ENCODE measurements at regions not wholly inside any gene's neighbourhood (a gene's known extent, or its start where the extent isn't known, plus 50 kb on each side); places are given as distances from the start of the nearest gene placed in this dataset.

DNA sequence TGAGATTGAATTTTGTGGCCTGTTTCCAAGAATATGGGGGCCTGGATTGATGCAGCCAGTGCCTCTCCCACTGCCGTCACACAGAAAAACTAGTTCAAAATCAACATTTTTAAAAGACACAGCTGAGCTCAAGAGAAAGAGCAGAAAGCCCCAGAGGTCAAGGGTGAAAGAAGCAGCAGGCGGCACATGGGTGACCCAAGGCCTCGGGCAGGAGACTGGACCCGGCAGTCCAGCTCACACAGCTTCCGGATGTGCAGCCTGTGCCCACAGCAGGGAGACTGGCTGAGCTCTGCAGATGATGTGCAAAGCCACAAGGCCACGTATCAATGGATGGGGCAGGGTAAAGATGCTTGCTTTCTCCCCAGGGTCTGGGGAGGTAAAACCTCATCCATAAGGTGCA is 50.4 kb upstream of the RNF32 start:
- Histone ChIP-seq H3K27me3 (replicated peaks; ENCODE audit: insufficient read depth) (no peaks in the 10 kb centered on the region), H3K4me3 (no peak overlapping the region), H3K36me3 (no peaks in the 10 kb centered on the region), H3K27ac (no peak overlapping the region), H3K4me1 (replicated peaks) (no peaks in the 10 kb centered on the region), H3K9me3 (no peaks in the 10 kb centered on the region)
- DNase-seq (ENCODE audit: low spot score) = no peak
- no peak for TF ChIP-seq POLR2AphosphoS5 (IDR thresholded peaks at IDR 0.05)
- TF ChIP-seq, protein P1, sequence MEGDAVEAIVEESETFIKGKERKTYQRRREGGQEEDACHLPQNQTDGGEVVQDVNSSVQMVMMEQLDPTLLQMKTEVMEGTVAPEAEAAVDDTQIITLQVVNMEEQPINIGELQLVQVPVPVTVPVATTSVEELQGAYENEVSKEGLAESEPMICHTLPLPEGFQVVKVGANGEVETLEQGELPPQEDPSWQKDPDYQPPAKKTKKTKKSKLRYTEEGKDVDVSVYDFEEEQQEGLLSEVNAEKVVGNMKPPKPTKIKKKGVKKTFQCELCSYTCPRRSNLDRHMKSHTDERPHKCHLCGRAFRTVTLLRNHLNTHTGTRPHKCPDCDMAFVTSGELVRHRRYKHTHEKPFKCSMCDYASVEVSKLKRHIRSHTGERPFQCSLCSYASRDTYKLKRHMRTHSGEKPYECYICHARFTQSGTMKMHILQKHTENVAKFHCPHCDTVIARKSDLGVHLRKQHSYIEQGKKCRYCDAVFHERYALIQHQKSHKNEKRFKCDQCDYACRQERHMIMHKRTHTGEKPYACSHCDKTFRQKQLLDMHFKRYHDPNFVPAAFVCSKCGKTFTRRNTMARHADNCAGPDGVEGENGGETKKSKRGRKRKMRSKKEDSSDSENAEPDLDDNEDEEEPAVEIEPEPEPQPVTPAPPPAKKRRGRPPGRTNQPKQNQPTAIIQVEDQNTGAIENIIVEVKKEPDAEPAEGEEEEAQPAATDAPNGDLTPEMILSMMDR (IDR thresholded peaks at IDR 0.05) = no peak
- no peak for TF ChIP-seq POLR2A (IDR thresholded peaks at IDR 0.05)
- intact Hi-C loops (cut with DNase I) = no loop called here
- 86% methylated on average over 6 of the region's 6 CpGs for WGBS

DNA sequence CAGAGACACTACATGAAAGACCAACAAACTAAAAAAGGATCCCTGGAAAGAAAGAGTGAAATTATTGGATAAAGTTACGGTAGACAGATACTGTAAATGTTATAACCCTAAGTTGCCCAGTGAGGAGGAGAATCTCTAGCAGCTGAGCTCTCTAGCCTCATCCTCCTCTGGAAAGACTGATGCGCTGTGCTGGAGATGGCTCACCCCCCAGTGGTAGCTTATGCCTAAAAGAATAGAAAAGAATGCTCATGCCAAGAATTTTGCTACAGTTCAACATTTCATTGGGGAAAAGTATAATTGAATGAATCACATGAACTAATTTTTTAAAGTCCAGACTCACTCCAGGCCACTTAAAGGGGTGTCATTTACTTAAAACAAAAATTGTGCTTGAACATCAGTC is 50.8 kb upstream of the RNF32 start:
- TF ChIP-seq, protein P1 (IDR thresholded peaks at IDR 0.05) = no peak
- TF ChIP-seq POLR2AphosphoS5 (IDR thresholded peaks at IDR 0.05) (no peak), POLR2A (IDR thresholded peaks at IDR 0.05) (no peak)
- Histone ChIP-seq H3K36me3 (no peaks in the 10 kb centered on the region), H3K27me3 (replicated peaks; ENCODE audit: insufficient read depth) (no peaks in the 10 kb centered on the region), H3K27ac (no peak overlapping the region), H3K9me3 (no peaks in the 10 kb centered on the region), H3K4me3 (no peak overlapping the region), H3K4me1 (replicated peaks) (no peaks in the 10 kb centered on the region)
- intact Hi-C loops (cut with DNase I) = no loop called here
- 73% methylated on average over 2 of the region's 2 CpGs for WGBS
- no peak for DNase-seq (ENCODE audit: low spot score)

DNA sequence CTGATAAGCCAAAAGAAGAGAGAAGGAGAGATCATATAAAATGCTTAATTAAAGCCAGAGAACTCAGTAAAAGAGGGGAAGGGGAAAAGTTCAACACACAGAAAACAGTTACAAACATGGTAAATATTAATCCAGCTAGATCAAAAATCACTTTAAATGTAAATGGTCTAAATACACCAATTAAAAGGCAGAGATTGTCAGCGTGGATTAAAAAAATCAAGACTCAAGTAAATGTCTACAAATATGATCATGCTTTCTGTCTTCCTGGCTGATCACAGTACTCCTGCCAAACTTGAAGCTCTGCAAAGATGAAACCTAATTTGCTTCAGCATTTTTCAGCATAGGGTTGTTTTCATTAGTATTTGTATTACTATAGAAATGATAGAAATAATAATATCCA is 54.6 kb upstream of the RNF32 start:
- TF ChIP-seq POLR2AphosphoS5 (IDR thresholded peaks at IDR 0.05) (no peak), POLR2A (IDR thresholded peaks at IDR 0.05) (no peak)
- TF ChIP-seq, protein P1 (IDR thresholded peaks at IDR 0.05) = no peak

DNA sequence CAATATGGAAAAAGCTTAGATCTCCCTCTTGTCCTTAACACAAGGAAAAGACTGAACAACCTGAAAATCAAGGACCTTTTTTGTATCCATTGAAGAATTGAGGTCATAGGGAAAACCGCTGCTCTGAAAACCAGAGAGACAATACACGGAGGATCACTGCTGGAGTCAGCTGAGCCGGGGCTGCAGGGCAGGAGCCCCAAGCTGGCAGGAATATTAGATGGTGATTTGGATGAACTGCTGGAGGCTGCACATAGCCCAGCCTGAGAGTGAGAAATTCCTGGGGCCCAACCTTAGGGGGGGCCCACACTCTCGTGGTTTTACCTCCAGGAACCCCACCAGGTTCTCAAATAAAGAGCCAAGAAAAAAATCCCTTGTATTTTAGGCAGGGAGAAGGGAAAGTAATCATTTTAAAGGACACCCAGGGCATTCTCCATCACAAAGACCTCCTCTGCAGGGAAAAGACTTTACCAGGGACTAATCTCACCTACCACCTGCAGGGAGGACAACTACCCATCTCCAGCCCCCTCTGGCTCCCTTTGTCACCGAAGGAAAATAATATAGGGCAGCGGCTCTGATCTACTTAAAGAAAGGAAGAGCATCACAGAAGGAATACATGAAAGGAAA is 55.4 kb upstream of the RNF32 start:
- intact Hi-C loops (cut with DNase I) = no loop called here
- Histone ChIP-seq H3K4me3 (no peak overlapping the region), H3K27me3 (replicated peaks; ENCODE audit: insufficient read depth) (no peaks in the 10 kb centered on the region), H3K9me3 (no peaks in the 10 kb centered on the region), H3K4me1 (replicated peaks) (no peaks in the 10 kb centered on the region), H3K36me3 (no peaks in the 10 kb centered on the region), H3K27ac (no peak overlapping the region)
- TF ChIP-seq POLR2A (IDR thresholded peaks at IDR 0.05) (no peak), POLR2AphosphoS5 (IDR thresholded peaks at IDR 0.05) (no peak)
- TF ChIP-seq, protein P1 (IDR thresholded peaks at IDR 0.05) = no peak
- DNase-seq (ENCODE audit: low spot score) = no peak
- WGBS = 49% methylated on average over 6 of the region's 6 CpGs

More for the DNA sequence above, 54.6 kb upstream of the RNF32 start:
- Histone ChIP-seq H3K4me1 (replicated peaks) (no peaks in the 10 kb centered on the region), H3K36me3 (no peaks in the 10 kb centered on the region), H3K27ac (no peak overlapping the region), H3K27me3 (replicated peaks; ENCODE audit: insufficient read depth) (no peaks in the 10 kb centered on the region), H3K9me3 (no peaks in the 10 kb centered on the region), H3K4me3 (no peak overlapping the region)
- 91% methylated on average over 1 of the region's 1 CpG for WGBS
- DNase-seq (ENCODE audit: low spot score) = no peak
- intact Hi-C loops (cut with DNase I) = no loop called here

DNA sequence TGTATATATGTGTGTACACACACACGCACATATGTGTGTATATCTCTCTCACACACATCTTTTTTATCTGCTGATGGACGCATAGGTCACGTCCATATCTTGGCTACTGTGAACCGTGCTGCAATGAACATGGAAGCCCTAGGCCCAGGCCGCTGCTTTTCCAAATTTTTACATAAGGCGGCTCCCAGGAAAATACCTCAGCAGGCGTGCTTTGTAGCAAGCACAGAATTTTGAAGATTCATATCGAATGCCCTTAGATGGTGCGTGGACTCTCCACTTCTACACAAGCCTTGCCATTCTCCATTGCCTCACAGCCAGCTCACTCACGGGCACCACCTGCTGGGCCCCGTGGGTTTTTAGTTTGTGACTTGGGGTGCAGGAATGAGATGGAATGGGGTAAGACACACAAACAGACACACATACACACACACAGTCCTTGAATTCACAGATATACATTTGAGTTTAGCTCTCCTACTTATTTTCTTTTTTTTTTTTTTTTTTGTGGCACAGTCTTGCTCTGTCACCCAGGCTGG is 57.9 kb upstream of the RNF32 start:
- no peaks in the 10 kb centered on the region for H3K27me3 ChIP-seq (replicated peaks; ENCODE audit: insufficient read depth)
- no peak for DNase-seq (ENCODE audit: low spot score)
- H3K36me3 ChIP-seq = no peaks in the 10 kb centered on the region
- 96% methylated on average over 11 of the region's 11 CpGs for WGBS
- H3K27ac ChIP-seq = no peak overlapping the region
- intact Hi-C loops (cut with DNase I) = no loop called here
- H3K4me1 ChIP-seq (replicated peaks) = no peaks in the 10 kb centered on the region
- no peaks in the 10 kb centered on the region for H3K9me3 ChIP-seq
- TF ChIP-seq, protein P1 (IDR thresholded peaks at IDR 0.05) = no peak
- no peak for TF ChIP-seq POLR2AphosphoS5 (IDR thresholded peaks at IDR 0.05)
- TF ChIP-seq POLR2A (IDR thresholded peaks at IDR 0.05) = no peak
- H3K4me3 ChIP-seq = no peak overlapping the region
